Stimulated activated CD8-positive, alpha-beta memory T cell treated with anti-CD3 and anti-CD28 coated beads, Interleukin-15, amount 100 ng/mL, for 1 hour (primary cell): ENCODE measurements at regions not wholly inside any gene's neighbourhood (a gene's known extent, or its start where the extent isn't known, plus 50 kb on each side); places are given as distances from the start of the nearest gene placed in this dataset.

Experiments used
- DNase-seq: peaks from one replicate; pipeline ENCODE4 v3.0.0-alpha.2; 2020; ENCODE audit warnings: low read depth

GRCh38 chr10:25114036-25114411, 60.8 kb upstream of the GPR158 start:
- DNase-seq: no peak

- DNase-seq: no peak
Measured at GRCh38 chr10:25117757-25118156, 57.0 kb upstream of the GPR158 start.

GRCh38 chr10:25120188-25120587, 54.6 kb upstream of the GPR158 start:
- DNase-seq: no peak
